ENCODE measurements at regions not wholly inside any gene's neighbourhood (a gene's known extent, or its start where the extent isn't known, plus 50 kb on each side); places are given as distances from the start of the nearest gene placed in this dataset.

DNA sequence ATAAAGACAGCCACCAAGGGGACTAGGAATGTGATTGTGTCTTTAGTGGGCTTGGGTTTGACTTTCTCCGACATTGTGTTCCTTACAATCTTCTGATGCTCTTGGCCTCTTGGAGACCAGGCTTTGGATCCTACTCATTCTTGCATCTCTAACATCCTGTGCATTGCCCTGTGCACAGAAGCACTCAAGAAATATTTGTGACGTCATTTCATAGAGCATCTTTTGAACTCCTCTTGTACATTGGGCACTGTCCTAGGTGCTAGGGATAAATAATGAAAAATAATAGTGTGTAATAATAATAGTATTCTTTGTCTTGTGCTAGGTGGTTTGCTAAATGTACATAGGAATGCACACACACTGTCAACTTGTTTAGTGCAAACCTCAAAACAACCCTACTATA lies 108.8 kb upstream of the LHX5 start:
- H3K4me1 Mint-ChIP-seq (ENCODE audit: low read depth, unreplicated experiment) = no peaks in the 10 kb centered on the region
- TF ChIP-seq, protein P1, sequence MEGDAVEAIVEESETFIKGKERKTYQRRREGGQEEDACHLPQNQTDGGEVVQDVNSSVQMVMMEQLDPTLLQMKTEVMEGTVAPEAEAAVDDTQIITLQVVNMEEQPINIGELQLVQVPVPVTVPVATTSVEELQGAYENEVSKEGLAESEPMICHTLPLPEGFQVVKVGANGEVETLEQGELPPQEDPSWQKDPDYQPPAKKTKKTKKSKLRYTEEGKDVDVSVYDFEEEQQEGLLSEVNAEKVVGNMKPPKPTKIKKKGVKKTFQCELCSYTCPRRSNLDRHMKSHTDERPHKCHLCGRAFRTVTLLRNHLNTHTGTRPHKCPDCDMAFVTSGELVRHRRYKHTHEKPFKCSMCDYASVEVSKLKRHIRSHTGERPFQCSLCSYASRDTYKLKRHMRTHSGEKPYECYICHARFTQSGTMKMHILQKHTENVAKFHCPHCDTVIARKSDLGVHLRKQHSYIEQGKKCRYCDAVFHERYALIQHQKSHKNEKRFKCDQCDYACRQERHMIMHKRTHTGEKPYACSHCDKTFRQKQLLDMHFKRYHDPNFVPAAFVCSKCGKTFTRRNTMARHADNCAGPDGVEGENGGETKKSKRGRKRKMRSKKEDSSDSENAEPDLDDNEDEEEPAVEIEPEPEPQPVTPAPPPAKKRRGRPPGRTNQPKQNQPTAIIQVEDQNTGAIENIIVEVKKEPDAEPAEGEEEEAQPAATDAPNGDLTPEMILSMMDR (IDR thresholded peaks at IDR 0.05; ENCODE audit: unreplicated experiment) = no peak
- no peaks in the 10 kb centered on the region for H3K36me3 Mint-ChIP-seq (ENCODE audit: insufficient read depth, unreplicated experiment)
- peaks cover 3% of the 10 kb centered on the region for H3K9me3 Mint-ChIP-seq (ENCODE audit: low read depth, unreplicated experiment)
- peaks cover 88% of the 10 kb centered on the region for H3K27me3 Mint-ChIP-seq (ENCODE audit: unreplicated experiment)
- no TSS peak for BruUV-seq (replicated peaks)
- no peak overlapping the region for H3K27ac Mint-ChIP-seq (ENCODE audit: unreplicated experiment)
- no peak for DNase-seq
- H3K4me3 Mint-ChIP-seq (ENCODE audit: low read depth, unreplicated experiment) = no peak overlapping the region
- intact Hi-C loops (cut with micrococcal nuclease; ENCODE audit: unreplicated experiment) = no loop called here
- CTCF ChIA-PET = no interaction called here

DNA sequence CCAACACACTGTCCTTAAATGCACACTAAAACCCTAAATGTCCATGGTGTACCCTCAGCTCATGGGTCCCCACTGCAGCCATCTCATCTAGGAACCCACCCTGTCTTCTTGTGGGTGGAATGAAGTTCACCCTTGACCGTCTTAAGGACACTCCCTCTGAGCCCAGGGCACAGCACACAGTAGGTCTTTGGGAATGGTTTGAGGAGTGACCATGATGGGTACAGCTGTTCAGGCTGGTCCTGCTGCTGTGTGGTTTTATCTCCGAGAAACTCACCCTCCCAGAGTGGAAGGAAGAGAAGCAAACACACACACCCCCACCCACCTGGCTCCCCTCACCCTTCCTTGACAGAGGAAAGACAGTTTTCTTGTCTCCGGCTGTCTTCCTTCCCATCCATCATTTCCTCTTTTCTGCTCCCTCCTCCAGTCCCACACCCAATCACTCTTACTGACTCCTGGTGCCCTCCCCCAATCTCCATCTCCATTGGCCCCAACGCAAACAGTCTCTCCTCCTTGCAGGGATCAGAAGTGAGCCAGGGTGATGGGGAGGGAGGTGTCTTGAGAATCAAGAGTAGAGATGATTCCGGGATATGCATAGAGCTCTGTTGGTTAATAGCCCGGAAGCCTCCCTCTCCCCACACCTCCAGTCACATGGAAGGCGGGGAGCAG lies 105.9 kb upstream of the LHX5 start:
- no peaks in the 10 kb centered on the region for H3K4me1 Mint-ChIP-seq (ENCODE audit: low read depth, unreplicated experiment)
- CTCF ChIA-PET = no interaction called here
- H3K27me3 Mint-ChIP-seq (ENCODE audit: unreplicated experiment) = peaks cover 92% of the 10 kb centered on the region
- TF ChIP-seq, protein P1 (IDR thresholded peaks at IDR 0.05; ENCODE audit: unreplicated experiment) = no peak
- no peak overlapping the region for H3K27ac Mint-ChIP-seq (ENCODE audit: unreplicated experiment)
- H3K36me3 Mint-ChIP-seq (ENCODE audit: insufficient read depth, unreplicated experiment) = no peaks in the 10 kb centered on the region
- no peak for DNase-seq
- H3K4me3 Mint-ChIP-seq (ENCODE audit: low read depth, unreplicated experiment) = no peak overlapping the region
- intact Hi-C loops (cut with micrococcal nuclease; ENCODE audit: unreplicated experiment) = no loop called here
- H3K9me3 Mint-ChIP-seq (ENCODE audit: low read depth, unreplicated experiment) = peaks cover 3% of the 10 kb centered on the region
- no TSS peak for BruUV-seq (replicated peaks)

DNA sequence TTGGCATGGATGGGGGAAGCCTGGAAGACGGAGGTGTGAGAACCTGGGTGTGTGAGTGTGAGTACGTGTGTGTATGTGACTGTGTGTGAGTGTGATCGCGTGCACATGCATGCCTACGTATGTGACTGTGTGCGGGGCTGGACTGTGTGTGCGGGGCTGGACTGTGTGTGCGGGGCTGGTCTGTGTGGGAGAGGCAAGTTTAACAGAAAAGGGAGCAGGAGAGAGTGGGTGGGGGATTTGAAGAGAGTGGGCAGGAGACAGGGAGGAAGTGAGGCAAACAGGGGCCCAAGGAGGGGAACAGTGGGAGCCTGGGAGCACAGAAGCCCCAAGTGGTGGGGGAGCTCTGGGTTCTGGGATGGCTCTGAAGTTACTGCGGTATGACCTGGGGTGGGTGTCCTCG lies 103.7 kb upstream of the LHX5 start:
- TF ChIP-seq, protein P1 (IDR thresholded peaks at IDR 0.05; ENCODE audit: unreplicated experiment) = no peak
- H3K36me3 Mint-ChIP-seq (ENCODE audit: insufficient read depth, unreplicated experiment) = no peaks in the 10 kb centered on the region
- H3K27ac Mint-ChIP-seq (ENCODE audit: unreplicated experiment) = no peak overlapping the region
- no peaks in the 10 kb centered on the region for H3K9me3 Mint-ChIP-seq (ENCODE audit: low read depth, unreplicated experiment)
- H3K27me3 Mint-ChIP-seq (ENCODE audit: unreplicated experiment) = peaks cover 90% of the 10 kb centered on the region
- DNase-seq = no peak
- H3K4me3 Mint-ChIP-seq (ENCODE audit: low read depth, unreplicated experiment) = no peak overlapping the region
- CTCF ChIA-PET = no interaction called here
- intact Hi-C loops (cut with micrococcal nuclease; ENCODE audit: unreplicated experiment) = no loop called here
- H3K4me1 Mint-ChIP-seq (ENCODE audit: low read depth, unreplicated experiment) = no peaks in the 10 kb centered on the region
- BruUV-seq (replicated peaks) = no TSS peak

DNA sequence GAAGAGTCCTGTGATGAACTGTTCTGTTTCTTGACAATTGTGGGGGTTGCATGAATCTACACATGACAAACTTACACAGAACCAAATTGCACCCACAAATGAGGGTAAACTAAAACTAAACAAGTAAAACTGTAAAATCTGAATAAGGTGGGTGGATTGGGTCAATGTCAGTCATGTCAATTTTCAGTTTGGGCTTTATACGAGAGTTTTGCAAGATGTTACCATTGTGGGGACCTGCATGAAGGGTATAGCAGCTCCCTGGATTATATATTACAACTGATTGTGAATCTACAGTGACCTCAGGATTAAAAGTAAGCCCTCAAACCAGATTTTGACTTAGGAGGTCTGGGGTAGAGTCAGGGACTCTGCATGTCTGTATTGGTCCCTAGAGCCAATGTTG lies 101.5 kb upstream of the LHX5 start:
- intact Hi-C loops (cut with micrococcal nuclease; ENCODE audit: unreplicated experiment) = no loop called here
- Mint-ChIP-seq H3K36me3 (ENCODE audit: insufficient read depth, unreplicated experiment) (no peaks in the 10 kb centered on the region), H3K4me1 (ENCODE audit: low read depth, unreplicated experiment) (no peaks in the 10 kb centered on the region), H3K9me3 (ENCODE audit: low read depth, unreplicated experiment) (no peaks in the 10 kb centered on the region), H3K4me3 (ENCODE audit: low read depth, unreplicated experiment) (no peak overlapping the region), H3K27ac (ENCODE audit: unreplicated experiment) (no peak overlapping the region), H3K27me3 (ENCODE audit: unreplicated experiment) (peaks cover 98% of the 10 kb centered on the region)
- CTCF ChIA-PET = interaction anchor here (0.5 kb wide), 1 partner anchor 715 kb away, joined by 6 read pairs; no protein-coding TSS in a partner anchor
- TF ChIP-seq, protein P1 (IDR thresholded peaks at IDR 0.05; ENCODE audit: unreplicated experiment) = no peak
- DNase-seq = no peak
- no TSS peak for BruUV-seq (replicated peaks)

Measured in Calu3 (cell line).